ENCODE measurements at regions not wholly inside any gene's neighbourhood (a gene's known extent, or its start where the extent isn't known, plus 50 kb on each side); places are given as distances from the start of the nearest gene placed in this dataset.

DNA sequence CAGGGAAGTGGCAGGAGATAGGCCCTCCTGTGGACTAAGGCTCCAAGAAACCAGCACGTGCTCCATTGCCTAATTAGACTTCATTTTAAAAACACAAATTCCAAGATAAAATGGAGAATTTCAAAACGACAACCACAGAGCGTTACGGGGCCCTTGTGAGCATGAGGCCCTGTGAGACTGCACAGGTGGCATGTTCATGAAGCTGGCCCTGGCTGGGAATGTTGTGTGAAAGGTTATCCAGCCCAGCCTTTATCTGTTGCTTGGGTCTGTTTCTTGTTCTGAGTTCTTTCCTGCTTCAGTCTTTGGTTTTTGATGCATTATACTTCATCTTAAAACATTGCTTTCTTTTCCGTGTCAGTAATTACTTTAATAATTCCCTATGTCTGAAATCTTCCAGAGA, 99.0 kb downstream of the LACC1 start:
- ChIA-PET POLR2A (no interaction called here), CTCF (no interaction called here)
- TF ChIP-seq, protein P1, sequence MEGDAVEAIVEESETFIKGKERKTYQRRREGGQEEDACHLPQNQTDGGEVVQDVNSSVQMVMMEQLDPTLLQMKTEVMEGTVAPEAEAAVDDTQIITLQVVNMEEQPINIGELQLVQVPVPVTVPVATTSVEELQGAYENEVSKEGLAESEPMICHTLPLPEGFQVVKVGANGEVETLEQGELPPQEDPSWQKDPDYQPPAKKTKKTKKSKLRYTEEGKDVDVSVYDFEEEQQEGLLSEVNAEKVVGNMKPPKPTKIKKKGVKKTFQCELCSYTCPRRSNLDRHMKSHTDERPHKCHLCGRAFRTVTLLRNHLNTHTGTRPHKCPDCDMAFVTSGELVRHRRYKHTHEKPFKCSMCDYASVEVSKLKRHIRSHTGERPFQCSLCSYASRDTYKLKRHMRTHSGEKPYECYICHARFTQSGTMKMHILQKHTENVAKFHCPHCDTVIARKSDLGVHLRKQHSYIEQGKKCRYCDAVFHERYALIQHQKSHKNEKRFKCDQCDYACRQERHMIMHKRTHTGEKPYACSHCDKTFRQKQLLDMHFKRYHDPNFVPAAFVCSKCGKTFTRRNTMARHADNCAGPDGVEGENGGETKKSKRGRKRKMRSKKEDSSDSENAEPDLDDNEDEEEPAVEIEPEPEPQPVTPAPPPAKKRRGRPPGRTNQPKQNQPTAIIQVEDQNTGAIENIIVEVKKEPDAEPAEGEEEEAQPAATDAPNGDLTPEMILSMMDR (IDR thresholded peaks at IDR 0.05; ENCODE audit: insufficient read depth, low read length, missing control alignments) = no peak
- H3K4me3 ChIP-seq (ENCODE audit: low read depth, low read length) = no peak overlapping the region
- DNase-seq (ENCODE audit: low read depth, low spot score) = no peak

DNA sequence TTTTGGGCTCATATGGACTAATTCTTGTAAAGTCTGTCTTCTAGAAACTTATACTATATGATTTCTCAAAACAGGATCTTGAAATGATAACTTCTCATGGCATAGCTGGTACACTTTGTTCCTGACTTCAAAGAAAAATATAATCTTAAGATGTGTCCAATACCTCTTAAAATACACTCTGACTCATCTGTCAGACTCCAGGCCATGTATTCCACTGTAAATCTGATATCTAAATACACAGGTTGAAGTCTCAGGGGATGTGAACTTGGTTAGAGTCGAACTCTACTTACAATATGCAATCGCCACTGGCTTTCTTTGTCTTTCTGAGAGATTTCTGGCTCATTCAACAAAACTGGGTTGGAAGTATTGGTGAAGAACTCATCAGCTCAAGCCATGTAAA, 99.8 kb downstream of the LACC1 start:
- ChIA-PET POLR2A (no interaction called here), CTCF (interaction anchor here (0.6 kb wide), 1 partner anchor 1391 kb away, joined by 3 read pairs; no protein-coding TSS in a partner anchor)
- no peak for DNase-seq (ENCODE audit: low read depth, low spot score)
- TF ChIP-seq, protein P1 (IDR thresholded peaks at IDR 0.05; ENCODE audit: insufficient read depth, low read length, missing control alignments) = no peak
- no peak overlapping the region for H3K4me3 ChIP-seq (ENCODE audit: low read depth, low read length)

DNA sequence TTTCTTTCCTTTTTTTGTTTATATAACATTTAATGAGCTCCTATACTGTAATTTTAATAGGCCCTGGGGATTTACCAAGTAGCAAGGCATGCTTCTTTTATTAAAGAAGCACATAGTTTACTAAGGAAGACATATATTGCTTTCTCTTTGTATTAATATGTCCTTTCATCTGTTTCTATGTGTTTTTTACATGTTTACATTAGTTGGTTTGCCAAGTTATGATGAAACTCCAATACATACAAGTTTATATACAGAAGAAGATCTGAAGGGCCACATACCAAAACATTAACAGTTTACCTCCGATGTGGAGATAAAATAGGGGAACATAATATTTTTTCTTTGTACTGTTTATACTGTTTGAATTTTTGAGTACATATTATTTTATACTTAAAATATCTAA, 100.9 kb downstream of the LACC1 start:
- POLR2A ChIA-PET = no interaction called here
- CTCF ChIA-PET = interaction anchor here (1.6 kb wide), 1 partner anchor 75 kb away, joined by 4 read pairs; no protein-coding TSS in a partner anchor
- DNase-seq (ENCODE audit: low read depth, low spot score) = no peak
- no peak overlapping the region for H3K4me3 ChIP-seq (ENCODE audit: low read depth, low read length)
- TF ChIP-seq, protein P1 (IDR thresholded peaks at IDR 0.05; ENCODE audit: insufficient read depth, low read length, missing control alignments) = no peak

DNA sequence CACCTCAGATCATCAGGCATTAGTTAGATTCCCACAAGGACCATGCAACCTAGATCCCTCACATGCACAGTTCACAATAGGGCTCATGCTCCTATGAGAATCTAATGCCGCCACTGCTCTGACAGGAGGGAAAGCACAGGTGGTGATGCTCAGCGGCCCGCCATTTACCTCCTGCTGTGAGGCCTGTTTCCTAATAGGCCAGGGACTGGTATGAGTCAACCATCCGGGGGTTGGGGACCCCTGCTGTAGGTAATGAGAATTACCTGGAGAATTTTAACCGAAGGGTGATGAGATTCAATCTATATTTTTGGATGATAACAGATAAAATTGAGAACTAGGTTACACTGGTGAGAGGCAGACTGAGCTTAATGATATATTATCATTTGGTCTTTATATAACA, 101.4 kb downstream of the LACC1 start:
- DNase-seq (ENCODE audit: low read depth, low spot score) = no peak
- CTCF ChIA-PET = interaction anchor here (1.6 kb wide), 1 partner anchor 75 kb away, joined by 4 read pairs; no protein-coding TSS in a partner anchor
- no peak overlapping the region for H3K4me3 ChIP-seq (ENCODE audit: low read depth, low read length)

DNA sequence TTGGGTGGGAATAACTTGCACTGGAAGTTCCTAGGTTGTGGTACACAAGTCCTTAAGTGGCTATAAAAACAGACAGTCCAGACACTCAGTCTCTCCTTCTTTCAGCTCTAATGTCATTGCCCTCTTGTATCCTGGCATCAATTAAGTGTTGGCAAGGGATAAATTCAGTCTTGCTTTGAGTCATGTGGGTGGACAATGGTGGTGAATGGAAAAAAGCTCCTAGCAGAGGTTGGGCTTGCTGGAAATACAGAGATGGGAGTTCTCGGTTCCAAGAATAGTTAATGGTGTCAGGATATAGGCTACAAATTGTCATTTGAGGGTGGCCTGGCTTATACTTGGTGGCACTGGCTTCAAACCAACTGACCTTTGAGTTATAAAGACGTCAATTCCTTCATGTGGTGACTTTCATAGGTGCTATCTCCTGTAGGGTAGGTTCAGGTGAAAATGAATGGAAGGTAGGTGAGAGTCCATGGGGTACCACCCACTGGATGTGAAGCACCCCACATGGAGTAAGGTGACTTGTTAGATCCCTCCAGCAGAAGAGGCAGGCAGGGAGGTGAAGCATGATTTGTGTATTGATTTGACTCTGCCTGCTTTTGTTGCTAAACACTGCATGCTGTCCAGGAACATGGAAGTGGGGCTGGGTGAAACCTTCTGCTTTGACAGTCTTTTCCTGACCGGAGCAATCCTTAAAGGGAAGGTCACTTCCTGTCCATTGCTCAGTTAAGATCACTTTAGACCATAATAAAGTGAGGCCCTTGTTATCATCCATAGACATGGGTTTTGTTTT, 102.0 kb downstream of the LACC1 start:
- TF ChIP-seq, protein P1 (IDR thresholded peaks at IDR 0.05; ENCODE audit: insufficient read depth, low read length, missing control alignments) = no peak
- no peak for DNase-seq (ENCODE audit: low read depth, low spot score)
- CTCF ChIA-PET = interaction anchor here (1.6 kb wide), 1 partner anchor 76 kb away, joined by 4 read pairs; no protein-coding TSS in a partner anchor
- no peak overlapping the region for H3K4me3 ChIP-seq (ENCODE audit: low read depth, low read length)
- POLR2A ChIA-PET = no interaction called here

More for the DNA sequence above, 101.4 kb downstream of the LACC1 start:
- POLR2A ChIA-PET = no interaction called here
- TF ChIP-seq, protein P1 (IDR thresholded peaks at IDR 0.05; ENCODE audit: insufficient read depth, low read length, missing control alignments) = no peak

DNA sequence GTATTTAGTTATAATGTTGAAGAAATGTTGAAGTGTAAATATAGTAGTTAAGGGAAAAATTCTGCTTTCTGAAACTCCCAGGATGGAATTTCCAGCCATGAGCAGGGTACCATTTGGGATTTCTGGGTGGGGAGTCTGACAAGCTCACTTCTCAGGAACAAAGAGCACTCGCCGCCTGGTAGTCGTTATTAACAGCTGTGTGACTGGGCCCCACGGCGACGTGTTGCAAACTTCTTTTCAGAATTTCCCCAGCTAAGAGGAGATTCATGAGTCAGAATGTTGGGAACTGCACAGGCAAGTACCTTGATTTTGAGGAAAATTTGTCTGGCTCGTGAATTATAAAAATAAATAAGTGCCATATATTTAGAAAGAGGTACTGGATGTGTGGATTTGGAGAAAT, 103.7 kb downstream of the LACC1 start:
- ChIA-PET CTCF (no interaction called here), POLR2A (no interaction called here)
- no peak for DNase-seq (ENCODE audit: low read depth, low spot score)

More for the DNA sequence above, 103.7 kb downstream of the LACC1 start:
- TF ChIP-seq, protein P1 (IDR thresholded peaks at IDR 0.05; ENCODE audit: insufficient read depth, low read length, missing control alignments) = no peak
- no peak overlapping the region for H3K4me3 ChIP-seq (ENCODE audit: low read depth, low read length)

Data from AG04449 (cell line).